NCI-H2227 (cell line): ENCODE measurements at regions not wholly inside any gene's neighbourhood (a gene's known extent, or its start where the extent isn't known, plus 50 kb on each side); places are given as distances from the start of the nearest gene placed in this dataset.

Experiments
- DNase-seq: peaks from one replicate; lab custom pipeline; 2025; ENCODE audit not compliant: unreplicated experiment; lab: John Stamatoyannopoulos, UW

DNA sequence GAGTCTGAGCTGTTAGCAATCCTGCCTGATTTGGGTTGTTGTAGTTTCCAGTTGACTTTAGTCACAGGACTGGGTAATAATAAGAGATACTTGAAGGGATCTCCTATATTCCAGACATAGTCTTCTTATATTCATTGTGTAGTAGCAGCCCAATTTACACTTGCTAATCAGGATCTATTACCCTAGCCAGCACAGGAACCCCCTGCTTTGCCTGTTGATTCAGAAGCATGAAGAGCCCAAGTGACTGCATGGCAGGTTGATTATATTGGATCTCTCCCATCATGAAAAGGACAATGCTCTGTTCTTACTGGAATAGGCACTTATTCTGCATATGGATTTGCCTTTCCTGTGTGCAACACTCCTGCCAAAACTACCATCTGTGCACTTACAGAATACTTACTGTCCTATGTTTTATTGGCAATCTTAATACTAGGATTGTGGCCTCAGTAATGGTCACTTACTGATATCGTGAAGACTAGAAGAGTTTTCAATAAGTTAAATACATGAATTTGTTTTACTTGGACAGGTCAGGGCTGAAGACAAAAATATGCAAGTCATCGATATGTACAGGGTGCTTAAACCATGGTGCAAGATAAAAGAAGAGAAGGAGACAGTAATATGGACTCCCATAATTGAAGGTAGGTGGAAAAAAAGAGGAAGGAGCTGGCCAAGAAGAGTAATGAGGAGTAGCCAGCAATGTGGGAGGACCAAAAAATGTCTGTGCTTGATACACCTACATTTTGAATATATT, 304.1 kb downstream of the MCTP2 start:
- DNase-seq, result no peak

DNA sequence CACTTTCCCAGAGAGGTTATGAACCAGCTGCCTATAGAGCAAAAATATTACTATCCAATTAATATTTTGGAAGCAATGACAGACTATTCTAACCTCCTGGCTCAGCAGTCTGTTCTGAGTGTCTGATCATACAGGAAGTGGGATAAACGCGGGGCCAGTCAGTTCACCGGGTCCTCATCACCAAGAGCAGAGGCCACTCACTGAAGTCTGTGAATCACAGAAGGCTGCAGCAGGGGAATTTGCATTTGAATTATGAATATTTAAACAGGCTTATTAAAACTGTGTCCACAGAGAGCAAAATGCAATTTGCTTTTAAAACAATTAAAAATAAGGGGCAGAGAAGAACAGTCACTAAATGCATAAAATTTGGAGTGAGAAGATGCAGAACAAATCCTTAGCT, 305.2 kb downstream of the MCTP2 start:
- no peak for DNase-seq

DNA sequence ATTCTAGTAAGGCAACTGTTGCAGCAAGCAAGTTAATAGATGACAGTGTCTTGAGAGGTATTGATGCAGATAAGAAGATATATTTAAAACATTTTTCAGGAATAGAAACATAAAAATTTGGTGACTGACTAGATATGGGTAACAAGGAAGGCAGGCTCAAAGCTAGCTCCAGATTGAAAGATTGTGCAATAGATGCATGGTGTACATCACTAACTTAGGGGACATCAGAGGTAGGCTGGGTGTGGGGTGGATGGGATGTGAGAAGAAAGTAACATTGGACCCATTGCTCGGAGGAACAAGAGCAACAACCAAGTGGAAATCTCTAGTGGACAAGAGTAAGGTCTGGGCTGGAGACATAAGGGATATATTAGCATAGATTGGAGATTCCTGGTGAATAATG, 306.9 kb downstream of the MCTP2 start:
- DNase-seq, result no peak

DNA sequence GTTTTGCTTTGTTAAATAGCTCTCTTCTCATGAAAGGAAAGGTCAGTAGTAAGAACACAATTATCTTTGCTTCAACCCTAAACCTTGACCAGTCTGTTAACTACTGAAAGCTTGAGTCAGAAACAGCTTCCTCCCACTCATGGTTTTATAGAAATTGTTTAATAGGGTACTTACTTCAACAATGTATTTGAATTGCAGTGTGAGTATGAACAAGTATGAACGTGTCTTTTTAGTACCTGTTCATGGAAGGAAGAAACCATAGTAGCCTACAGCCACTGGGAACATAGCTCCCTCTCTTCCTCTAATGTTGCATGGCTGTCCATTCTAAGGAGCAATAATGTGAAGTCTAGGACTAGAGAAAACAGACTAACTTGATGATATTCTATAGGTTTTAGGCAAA, 311.0 kb downstream of the MCTP2 start:
- no peak for DNase-seq

DNA sequence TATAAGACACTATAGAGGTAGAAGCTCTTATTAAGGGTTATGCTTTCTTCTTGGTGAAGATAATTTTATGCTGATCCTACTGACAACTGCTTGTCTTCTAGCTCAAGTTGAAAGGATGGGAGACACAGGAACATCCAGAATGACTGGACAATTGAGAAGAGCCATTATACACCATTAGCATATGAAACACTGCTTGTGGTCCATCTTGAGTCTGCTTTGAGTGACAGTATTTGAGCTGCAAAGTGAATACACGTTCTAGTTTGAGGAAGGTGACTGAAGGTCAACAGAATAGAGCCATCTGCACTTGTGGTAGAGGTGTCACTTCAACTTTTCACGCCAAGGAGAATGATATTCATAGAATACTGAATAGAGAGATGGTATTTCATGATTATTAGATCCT, 315.4 kb downstream of the MCTP2 start:
- DNase-seq, result no peak

DNA sequence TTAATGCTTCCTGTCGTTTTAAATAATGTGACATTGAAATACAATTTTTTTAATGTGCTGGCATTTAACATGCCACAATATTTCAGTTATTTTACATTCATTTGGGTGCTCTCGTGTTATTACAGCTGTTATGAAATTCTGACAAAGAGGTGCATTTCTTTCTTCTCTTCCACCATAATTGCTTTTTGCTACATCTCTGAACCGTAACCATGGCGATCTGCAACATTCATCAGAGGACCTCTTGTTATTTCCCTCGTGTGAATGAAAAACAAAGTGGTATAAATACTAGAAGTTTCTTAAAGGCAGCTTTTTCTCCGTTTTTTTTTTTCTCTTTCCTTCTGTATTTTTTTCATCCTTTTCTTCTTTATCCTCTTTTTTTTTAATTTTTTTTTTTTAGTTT, 316.4 kb downstream of the MCTP2 start:
- DNase-seq, result peak; percentile 1

DNA sequence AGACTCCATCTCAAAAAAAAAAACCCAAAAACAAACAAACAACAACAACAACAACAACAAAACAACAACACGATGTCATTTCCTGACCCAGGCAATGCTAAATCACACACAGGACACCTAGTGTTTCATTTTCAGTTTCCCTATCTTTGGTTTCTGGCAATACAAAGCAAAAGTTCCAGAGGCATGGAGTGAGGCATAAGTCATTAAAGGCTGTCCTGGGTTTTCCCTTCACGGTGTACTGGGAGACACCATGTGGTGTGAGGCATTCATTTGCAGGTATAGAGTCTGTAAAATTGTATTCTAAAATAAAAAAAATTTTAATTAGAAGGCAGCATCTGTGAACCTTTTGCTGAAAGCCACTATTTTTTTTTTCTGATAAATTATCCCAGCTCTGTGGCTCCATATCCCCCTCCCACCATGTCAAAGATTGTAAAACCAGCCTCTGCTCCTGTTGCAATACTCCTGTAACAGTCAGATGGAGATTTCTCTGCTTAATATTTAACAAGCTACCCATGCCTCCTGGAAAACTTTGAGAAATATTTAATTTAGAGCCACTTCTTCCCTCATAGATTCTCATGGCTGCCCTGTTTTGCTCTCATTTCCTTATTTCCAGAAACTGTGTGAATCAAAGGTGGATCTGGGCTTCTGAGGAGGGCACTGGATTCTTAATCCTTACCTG, 324.6 kb downstream of the MCTP2 start:
- no peak for DNase-seq

DNA sequence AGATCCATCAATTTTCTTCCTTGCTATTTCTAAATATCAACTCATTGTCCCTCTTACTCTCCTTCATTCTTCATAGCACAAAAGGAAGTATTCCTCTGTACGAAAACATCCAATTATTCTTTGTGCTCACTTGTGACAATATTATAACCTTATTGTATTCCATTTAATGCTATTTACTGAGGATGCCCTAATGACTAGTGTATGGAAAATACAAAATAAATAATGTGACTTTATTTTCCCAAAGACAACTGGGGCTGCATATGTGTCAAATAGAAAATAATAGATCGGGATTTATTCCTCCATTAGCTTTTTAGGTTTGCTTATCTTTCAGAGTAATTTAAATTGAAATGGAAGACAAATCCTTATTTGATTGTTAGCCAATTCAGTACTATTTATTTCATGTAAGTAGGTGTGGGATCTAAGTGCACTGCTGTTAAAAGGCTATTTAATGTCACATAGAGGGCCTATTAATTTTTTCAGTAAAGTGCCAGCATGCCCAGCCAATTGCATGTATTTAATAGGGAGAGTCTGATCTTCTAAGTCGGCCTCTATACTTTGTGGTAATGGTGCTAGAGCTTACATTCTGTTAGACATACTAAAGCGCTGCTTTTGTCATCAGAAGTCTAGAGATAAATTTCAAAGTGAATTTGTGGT, 329.8 kb downstream of the MCTP2 start:
- DNase-seq, result no peak

DNA sequence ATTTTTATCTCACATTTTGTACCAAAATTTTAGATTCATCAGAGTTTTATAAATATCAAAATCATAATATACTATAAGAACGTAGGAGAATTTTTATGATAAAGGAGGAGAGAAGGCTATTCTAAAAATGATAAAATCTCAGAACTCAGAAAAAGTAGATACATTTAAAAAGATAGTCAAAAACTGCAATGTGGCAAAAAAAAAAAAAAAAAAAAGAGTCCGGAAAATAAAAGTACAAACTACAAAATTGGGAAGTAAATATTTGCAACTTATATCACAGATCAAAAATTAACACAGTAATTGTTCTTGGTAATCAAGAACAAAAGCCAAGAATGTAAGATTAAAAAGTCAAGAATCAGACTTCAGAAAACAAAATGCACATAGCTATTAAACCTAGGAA, 332.1 kb downstream of the MCTP2 start:
- DNase-seq, result no peak

DNA sequence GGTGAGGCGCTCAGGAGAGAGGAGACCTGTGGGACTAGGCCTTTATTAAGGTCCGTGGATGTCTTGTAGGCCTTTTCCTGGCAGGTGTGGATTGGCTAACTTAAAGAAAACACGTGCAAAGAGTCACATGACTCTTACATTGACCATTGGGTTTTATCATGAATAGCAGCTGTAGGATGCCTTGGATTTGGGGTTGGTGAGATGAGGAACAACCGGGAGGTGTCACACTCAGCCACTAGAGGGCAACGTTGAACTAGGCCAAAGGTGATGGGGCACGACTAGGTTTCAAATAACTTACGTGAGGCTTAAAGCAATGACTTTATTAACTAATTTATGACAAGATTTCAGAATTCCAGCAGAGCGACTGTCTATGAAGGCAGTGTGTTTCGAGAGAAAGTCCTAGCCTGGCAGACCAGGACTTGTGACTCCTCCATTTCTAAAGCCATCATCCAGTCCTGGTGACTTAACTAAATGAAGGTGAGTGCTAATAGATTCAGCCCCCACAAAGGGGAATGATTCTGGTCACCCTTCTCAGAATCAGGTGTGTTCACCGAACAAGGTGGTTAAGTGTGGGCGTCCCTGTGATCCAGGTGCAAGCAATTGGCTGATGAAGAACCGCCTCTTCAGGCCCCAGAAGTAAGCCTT, 345.6 kb downstream of the MCTP2 start:
- no peak for DNase-seq

DNA sequence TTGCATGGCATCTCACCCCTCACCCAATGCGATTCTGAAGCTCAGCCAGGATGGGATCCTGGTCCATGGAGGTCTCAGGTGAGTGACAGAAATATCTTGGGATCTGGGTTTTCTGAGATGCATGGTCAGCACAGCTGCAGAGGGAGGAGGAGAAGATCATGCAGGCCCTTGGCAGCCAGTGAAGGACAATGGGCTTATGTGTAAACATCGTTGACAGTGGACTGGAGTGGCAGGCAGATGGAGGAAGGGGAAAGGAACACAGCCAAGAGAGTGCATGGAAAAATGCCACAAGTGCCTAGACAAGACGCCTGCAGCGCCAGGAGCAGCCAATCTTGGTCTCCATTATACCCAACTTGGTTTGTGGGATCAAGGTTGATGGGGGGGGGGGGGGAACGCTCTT, 347.9 kb downstream of the MCTP2 start:
- no peak for DNase-seq

DNA sequence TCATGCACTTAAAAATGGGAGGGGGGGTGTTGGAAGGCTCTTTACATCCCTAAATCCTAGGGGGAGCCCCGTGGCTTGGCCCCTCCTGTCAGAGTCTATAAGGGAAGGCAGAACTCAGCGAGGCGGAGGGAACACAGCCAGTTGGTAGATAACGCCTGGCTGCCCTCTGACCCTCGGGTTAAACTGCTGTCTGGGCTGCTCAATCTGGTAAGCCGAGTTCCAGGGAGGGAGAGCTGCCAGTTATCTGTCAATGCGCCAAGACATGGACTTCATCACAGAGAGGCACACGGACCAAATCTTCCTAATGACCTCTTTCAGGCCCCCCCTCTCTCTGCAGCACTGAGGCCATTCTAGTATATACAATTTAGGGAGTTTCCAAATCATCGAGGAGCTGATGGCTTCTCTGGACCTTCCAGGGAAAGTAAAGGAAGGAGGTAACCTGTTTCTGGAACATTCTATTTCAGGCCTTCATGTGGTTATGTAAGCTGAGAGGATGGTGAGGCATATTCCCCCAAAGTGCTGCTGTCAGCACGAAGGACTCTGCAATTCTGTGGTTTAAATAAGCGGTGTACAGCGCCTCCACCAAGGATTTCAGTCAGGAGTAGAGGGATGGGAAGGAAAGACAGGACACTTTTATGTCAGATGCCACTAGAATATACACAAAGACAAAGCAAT, 349.0 kb downstream of the MCTP2 start:
- DNase-seq, result no peak

DNA sequence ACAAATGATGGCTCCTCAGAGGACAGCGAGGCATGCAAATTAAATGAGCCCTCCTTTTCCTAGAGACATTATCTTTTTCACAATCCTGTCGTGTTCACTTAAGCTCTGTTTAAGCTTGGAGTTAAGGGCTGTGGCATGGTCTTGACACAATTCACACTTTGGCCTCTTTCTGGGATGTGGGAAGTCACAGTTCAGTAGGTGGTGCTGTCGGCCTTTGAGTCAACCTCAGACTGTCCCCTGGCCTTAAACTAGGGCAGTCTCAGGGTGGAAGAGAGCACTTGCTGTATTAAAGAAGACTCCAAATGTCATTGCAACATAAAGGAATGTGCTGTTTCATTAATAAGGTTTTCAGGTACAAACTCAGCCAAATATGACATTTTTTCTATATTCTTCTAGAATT, 351.0 kb downstream of the MCTP2 start:
- DNase-seq, result no peak

DNA sequence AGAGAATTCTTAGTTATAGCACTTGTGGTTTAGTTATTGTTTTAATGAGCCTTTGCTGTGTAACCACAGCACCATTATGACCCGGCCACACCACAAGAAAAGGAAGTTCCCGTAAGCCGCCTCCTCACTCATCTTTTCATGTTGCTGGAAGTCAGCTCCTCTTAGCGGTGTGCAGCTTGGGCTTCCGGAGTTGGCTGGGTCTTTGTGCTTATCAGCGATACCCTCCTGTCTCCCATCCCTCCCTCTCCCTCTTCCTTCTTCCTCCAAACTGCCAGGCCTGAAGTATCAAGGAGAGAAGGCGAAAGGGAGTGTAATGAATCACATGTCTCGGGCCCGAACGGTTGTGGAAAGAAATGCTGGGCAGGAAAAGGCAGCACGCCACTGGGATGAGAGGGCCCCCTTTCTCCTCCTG, 353.5 kb downstream of the MCTP2 start:
- no peak for DNase-seq

DNA sequence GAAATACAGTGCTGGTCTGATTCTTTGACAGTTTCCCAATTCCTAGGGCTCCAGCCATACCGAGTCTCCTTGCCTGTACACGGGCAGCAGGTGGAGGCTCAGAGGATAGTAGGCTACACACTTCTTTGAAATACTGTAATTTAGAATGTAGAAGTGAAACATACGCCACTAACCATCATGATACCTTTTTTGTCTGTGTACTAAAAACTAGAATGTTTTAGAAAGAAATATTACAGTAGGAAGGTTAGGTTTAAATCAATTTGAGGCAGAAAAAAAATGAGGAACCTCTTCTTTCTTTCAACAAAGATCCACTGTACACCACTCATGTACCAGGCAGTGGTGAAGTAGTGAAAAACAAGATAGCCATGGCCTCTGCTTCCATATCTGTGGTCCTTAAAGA, 354.7 kb downstream of the MCTP2 start:
- DNase-seq, result no peak

DNA sequence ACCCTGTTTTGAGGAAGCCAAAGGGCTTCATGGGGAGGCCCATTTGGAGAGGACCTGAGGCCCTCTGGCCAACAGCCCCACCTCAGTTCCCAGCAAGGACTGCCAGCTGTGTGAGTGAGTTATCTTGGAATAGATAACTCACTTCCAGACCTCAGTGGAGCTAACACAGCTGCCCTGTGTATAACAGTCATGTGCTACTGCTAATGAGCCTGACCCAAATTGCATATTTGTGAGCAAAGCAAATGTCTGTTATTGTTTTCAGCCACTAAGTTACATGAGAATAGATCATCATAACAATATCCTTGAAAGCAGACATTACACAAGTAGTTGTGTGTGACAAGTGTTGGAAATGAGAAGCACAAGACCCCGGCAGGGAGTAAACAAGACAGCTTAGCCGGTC, 355.8 kb downstream of the MCTP2 start:
- no peak for DNase-seq

DNA sequence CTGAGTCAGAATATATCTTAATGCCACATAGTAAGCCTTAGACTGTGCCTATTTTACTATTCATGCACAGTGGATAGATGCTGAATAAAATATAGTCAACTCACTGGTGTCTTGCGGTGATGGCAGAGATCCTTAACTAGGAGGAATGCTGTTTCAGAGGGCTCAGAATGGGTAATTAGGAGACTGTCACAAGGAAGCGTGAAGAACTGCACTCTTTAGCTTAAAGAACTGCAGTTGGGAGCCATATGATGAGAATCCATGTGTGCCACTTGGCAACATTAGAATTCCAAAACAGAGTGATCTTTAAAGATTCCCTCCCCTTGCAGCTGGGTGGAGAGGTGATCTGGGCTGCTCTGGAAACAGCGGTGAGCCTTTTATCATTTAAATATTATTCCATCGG, 357.6 kb downstream of the MCTP2 start:
- no peak for DNase-seq

DNA sequence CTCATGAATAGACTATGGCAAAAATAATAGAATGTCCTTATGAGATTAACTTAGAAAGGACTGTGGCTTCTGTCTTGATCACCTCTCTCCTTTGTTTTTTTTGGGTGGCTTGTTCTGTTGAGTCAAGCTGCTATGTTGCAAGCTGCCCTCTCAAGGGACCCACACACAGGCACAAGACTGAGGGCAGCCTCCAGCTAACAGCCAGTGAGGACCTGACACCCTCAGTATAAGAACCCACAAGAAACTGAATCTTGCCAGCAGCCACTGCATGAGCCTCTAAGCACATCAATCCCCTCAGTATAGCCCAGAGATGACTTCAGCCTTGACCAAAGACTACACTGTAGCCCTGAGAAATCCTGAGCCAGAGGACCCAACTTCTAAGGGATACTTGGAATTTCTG, 361.1 kb downstream of the MCTP2 start:
- DNase-seq, result no peak

DNA sequence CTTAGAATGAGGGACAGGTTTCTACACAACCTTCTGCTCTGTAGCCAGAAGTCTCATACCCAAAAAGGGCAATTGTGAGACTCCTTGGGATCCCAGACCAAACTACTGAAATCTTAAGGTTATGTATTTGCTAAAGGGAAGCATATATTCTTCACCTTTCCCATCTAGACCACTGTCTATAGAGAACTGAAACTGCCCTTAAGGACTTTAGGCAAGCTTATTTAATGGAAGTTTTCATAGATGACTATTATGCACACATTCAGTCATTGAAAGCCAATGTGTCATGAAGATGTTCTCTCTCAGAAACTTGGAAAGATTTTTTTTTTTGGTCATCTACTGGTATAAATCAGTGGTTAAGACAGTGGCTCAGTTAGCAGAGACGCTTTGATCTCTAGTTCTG, 365.3 kb downstream of the MCTP2 start:
- no peak for DNase-seq

DNA sequence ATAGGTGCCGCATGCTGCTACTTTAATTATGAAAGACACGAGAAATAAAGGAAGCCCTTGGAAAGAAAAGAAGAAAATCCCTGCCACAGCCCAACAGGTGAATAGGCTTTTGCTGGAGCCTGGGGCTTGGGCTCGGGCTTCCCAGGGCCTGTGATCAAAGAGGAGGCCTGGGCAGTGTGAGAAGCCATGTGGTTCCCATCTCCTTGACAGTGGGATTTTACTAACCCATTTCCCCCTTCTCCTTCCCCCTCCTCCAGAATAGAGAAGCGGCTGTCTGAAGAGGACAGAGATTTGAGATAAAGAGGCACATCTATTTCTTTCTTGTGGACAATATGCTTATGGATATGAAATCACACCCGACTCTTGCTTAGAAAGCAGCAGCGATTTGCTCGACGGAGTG, 369.1 kb downstream of the MCTP2 start:
- DNase-seq, result no peak

DNA sequence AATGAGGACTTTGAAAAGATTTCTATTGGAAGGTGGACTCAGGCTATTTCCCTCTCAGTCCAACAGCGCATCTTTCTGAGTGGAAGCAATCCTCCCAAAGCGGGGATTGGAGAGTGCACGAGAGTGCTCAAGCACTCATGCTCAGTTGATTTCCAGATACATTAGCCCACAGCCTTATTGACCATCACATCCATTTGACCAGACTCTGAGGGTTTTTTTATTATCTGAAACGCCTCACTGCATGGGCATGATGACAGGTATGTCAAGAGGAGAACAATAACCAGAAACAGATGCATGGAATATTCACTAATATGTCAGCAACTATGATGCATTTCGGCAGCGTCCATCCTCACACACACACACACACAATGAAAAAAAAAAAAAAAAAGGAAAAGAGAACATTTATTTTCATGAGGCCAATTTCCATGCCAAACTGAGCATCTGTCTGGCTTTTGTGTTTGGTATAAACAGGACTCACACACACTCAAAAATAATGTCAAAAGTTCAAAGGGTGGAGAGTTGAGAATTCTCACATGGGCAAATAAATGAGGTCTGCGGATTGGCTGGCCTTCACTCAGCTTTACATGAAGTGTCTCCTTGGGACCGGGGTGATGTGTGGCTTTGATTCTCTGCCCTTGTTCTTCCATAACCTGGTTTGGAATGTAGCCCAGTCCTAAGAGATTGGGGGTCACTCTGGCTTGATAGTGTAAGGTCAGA, 371.6 kb downstream of the MCTP2 start:
- DNase-seq, result peak; percentile 26
